ENCODE measurements at regions not wholly inside any gene's neighbourhood (a gene's known extent, or its start where the extent isn't known, plus 50 kb on each side); places are given as distances from the start of the nearest gene placed in this dataset.
"Not testable (repeated sequence)": the region's sequence is repeated elsewhere in the genome, so short reads cannot be mapped to it uniquely, and the experiment has no call there.

DNA sequence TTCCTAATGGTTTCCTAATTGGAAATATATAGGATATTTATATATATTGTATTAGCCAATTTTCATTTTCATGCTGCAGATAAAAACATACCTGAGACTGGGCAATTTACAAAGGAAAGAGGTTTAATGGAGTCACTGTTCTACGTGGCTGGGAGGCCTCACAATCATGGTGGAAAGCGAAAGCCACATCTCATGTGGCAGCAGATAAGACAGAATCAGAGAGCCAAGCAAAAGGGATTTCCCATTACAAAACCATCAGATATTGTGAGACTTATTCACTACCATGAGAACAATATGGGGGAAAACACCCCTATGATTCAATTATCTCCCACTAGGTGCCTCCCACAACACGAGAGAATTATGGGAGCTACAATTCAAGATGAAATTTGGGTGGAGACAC, 242.5 kb upstream of the NETO1 start:
- ChIA-PET CTCF (ENCODE audit: partially characterized antibody) (no interaction called here), POLR2A (ENCODE audit: partially characterized antibody) (no interaction called here)
- no peak overlapping the region for H3K4me3 Mint-ChIP-seq
- H3K9me3 Mint-ChIP-seq: peaks cover 3 to 15% (median 8%) of the 10 kb centered on the region in 8 donors
- no peaks in the 10 kb centered on the region for H3K36me3 Mint-ChIP-seq
- no peaks in the 10 kb centered on the region for H3K4me1 Mint-ChIP-seq
- H3K27me3 Mint-ChIP-seq: no peaks in the 10 kb centered on the region
- Histone ChIP-seq H3K27ac (ENCODE audit: low read depth, low read length) (no peak overlapping the region), H3K4me1 (ENCODE audit: insufficient read depth, low read length) (no peaks in the 10 kb centered on the region), H3K27me3 (ENCODE audit: insufficient read depth, low read length) (no peaks in the 10 kb centered on the region), H3K4me3 (ENCODE audit: low read length in 2 of 2) (no peak overlapping the region), H3K9me3 (ENCODE audit: control insufficient read depth in 1 of 2, low read length in 2 of 2) (no peaks in the 10 kb centered on the region), H3K36me3 (ENCODE audit: insufficient read depth, low read length) (no peaks in the 10 kb centered on the region)
- DNase-seq: no peak
- no peak overlapping the region for H3K27ac Mint-ChIP-seq
- intact Hi-C loops (cut with micrococcal nuclease): no loop called here

DNA sequence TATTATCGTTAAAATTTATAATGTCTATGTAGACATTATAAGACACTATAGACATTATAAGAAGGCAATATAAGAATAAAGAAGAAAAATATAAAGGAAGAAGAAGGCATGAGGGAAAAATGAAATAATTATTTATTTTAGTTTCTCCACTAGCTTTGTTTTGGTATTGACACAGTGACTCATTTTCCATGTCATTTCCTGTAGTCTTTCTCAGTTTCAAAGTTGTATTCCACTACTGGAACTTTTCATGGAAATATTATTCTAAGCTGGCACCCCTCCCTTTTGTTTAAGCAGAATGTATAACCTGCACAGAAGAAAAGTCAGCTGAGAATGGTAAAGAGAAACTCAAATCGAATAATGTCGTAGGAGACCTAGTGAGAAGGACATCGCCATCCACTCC, 234.2 kb upstream of the NETO1 start:
- H3K27ac Mint-ChIP-seq: no peak overlapping the region

DNA sequence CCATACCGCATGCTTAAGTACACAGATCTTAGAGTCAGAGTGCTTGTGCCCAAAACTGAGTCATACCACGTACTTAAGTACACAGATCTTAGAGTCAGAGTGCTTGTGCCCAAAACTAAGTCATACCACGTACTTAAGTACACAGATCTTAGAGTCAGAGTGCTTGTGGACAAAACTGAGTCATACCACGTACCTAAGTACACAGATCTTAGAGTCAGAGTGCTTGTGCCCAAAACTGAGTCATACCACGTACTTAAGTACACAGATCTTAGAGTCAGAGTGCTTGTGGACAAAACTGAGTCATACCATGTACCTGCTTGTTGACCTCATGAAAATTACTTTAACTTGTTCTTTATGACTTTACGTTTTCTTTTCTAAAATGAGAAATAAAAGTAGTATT, 233.7 kb upstream of the NETO1 start:
- H3K9me3 Mint-ChIP-seq: peaks cover 0 to 24% (median 6%) of the 10 kb centered on the region in 8 donors
- DNase-seq; H3K27me3 ChIP-seq (ENCODE audit: insufficient read depth, low read length); H3K27me3 Mint-ChIP-seq; intact Hi-C loops (cut with micrococcal nuclease); CTCF ChIA-PET (ENCODE audit: partially characterized antibody); H3K36me3 ChIP-seq (ENCODE audit: insufficient read depth, low read length); H3K9me3 ChIP-seq (ENCODE audit: control insufficient read depth in 1 of 2, low read length in 2 of 2); H3K4me3 Mint-ChIP-seq; H3K27ac ChIP-seq (ENCODE audit: low read depth, low read length); H3K36me3 Mint-ChIP-seq; POLR2A ChIA-PET (ENCODE audit: partially characterized antibody); H3K4me1 ChIP-seq (ENCODE audit: insufficient read depth, low read length); H3K4me3 ChIP-seq (ENCODE audit: low read length in 2 of 2); H3K4me1 Mint-ChIP-seq; H3K27ac Mint-ChIP-seq: not testable (repeated sequence)

More for the DNA sequence above, 234.2 kb upstream of the NETO1 start:
- Histone ChIP-seq H3K27me3 (ENCODE audit: insufficient read depth, low read length) (no peaks in the 10 kb centered on the region), H3K36me3 (ENCODE audit: insufficient read depth, low read length) (no peaks in the 10 kb centered on the region), H3K4me3 (ENCODE audit: low read length in 2 of 2) (no peak overlapping the region), H3K9me3 (ENCODE audit: control insufficient read depth in 1 of 2, low read length in 2 of 2) (no peaks in the 10 kb centered on the region), H3K27ac (ENCODE audit: low read depth, low read length) (no peak overlapping the region), H3K4me1 (ENCODE audit: insufficient read depth, low read length) (no peaks in the 10 kb centered on the region)
- Mint-ChIP-seq H3K36me3 (no peaks in the 10 kb centered on the region), H3K27me3 (no peaks in the 10 kb centered on the region), H3K4me3 (no peak overlapping the region), H3K9me3 (peaks cover under 1 to 21% (median 6%) of the 10 kb centered on the region in 8 donors), H3K4me1 (no peaks in the 10 kb centered on the region)
- ChIA-PET CTCF (ENCODE audit: partially characterized antibody) (no interaction called here), POLR2A (ENCODE audit: partially characterized antibody) (no interaction called here)
- intact Hi-C loops (cut with micrococcal nuclease): no loop called here
- no peak for DNase-seq

DNA sequence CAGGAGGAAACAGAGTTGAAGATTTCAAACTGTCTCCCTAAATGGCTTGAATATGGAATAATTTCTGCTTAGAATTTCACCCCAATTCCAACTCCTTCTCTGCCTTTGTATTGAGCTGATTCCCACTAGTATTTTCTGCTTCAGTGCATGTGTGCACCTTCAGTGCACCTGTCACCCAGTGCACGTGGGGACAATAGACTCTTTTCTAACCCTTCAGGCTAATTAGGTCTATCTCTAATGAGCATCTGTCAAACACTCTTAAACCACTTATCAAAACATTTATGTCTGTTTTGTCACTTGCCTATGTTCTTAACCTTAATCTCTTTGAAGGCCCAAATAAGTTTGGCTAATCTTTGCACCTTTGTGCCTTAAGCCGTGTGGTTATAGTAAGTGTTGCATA, 232.0 kb upstream of the NETO1 start:
- peaks cover 0 to 24% (median 3%) of the 10 kb centered on the region in 8 donors for H3K9me3 Mint-ChIP-seq
- no peak overlapping the region for H3K4me3 Mint-ChIP-seq
- no peaks in the 10 kb centered on the region for H3K27me3 Mint-ChIP-seq
- no peak for DNase-seq
- Histone ChIP-seq H3K27ac (ENCODE audit: low read depth, low read length) (no peak overlapping the region), H3K36me3 (ENCODE audit: insufficient read depth, low read length) (no peaks in the 10 kb centered on the region), H3K4me1 (ENCODE audit: insufficient read depth, low read length) (no peaks in the 10 kb centered on the region), H3K9me3 (ENCODE audit: control insufficient read depth in 1 of 2, low read length in 2 of 2) (no peaks in the 10 kb centered on the region), H3K4me3 (ENCODE audit: low read length in 2 of 2) (no peak overlapping the region), H3K27me3 (ENCODE audit: insufficient read depth, low read length) (no peaks in the 10 kb centered on the region)
- ChIA-PET POLR2A (ENCODE audit: partially characterized antibody) (no interaction called here), CTCF (ENCODE audit: partially characterized antibody) (no interaction called here)
- H3K4me1 Mint-ChIP-seq: no peaks in the 10 kb centered on the region
- intact Hi-C loops (cut with micrococcal nuclease): no loop called here
- no peak overlapping the region for H3K27ac Mint-ChIP-seq
- H3K36me3 Mint-ChIP-seq: no peaks in the 10 kb centered on the region

- H3K36me3 Mint-ChIP-seq: no peaks in the 10 kb centered on the region
Measured at GRCh38 chr18:73093687-73094250, 226.0 kb upstream of the NETO1 start.

DNA sequence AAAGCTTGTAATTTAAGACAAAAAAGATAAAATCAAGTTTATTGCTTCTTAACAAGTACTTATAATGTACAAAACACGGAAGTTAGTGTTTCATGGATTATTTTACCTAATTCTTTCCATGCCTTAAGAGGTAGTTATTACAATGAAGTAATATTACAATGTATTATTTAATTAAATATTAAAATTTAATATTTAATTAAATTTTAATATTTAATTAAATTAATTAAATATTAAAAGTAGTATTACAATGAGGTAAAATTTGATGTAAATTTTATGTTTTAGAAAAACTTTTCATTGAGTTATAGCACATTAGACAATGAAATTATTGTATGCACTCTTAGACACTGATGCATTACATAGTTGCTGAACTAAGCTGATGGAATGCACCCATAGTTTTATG, 220.7 kb upstream of the NETO1 start:
- Mint-ChIP-seq H3K9me3 (peaks cover 0 to 22% (median 8%) of the 10 kb centered on the region in 8 donors), H3K27me3 (no peaks in the 10 kb centered on the region)

More at GRCh38 chr18:73093687-73094250, 226.0 kb upstream of the NETO1 start:
- H3K4me1 Mint-ChIP-seq: no peaks in the 10 kb centered on the region
- H3K27ac Mint-ChIP-seq: no peak overlapping the region
- no peak for DNase-seq
- ChIA-PET POLR2A (ENCODE audit: partially characterized antibody) (no interaction called here), CTCF (ENCODE audit: partially characterized antibody) (no interaction called here)
- Histone ChIP-seq H3K27me3 (ENCODE audit: insufficient read depth, low read length) (no peaks in the 10 kb centered on the region), H3K4me1 (ENCODE audit: insufficient read depth, low read length) (no peaks in the 10 kb centered on the region), H3K36me3 (ENCODE audit: insufficient read depth, low read length) (no peaks in the 10 kb centered on the region), H3K27ac (ENCODE audit: low read depth, low read length) (no peak overlapping the region), H3K9me3 (ENCODE audit: control insufficient read depth in 1 of 2, low read length in 2 of 2) (no peaks in the 10 kb centered on the region), H3K4me3 (ENCODE audit: low read length in 2 of 2) (no peak overlapping the region)
- H3K9me3 Mint-ChIP-seq: peaks cover 0 to 31% (median 6%) of the 10 kb centered on the region in 8 donors
- intact Hi-C loops (cut with micrococcal nuclease): no loop called here
- no peaks in the 10 kb centered on the region for H3K27me3 Mint-ChIP-seq
- no peak overlapping the region for H3K4me3 Mint-ChIP-seq

GRCh38 chr18:73087282-73087977, 219.6 kb upstream of the NETO1 start:
- Histone ChIP-seq H3K27me3 (ENCODE audit: insufficient read depth, low read length) (no peaks in the 10 kb centered on the region), H3K9me3 (ENCODE audit: control insufficient read depth in 1 of 2, low read length in 2 of 2) (no peaks in the 10 kb centered on the region), H3K4me3 (ENCODE audit: low read length in 2 of 2) (no peak overlapping the region), H3K27ac (ENCODE audit: low read depth, low read length) (no peak overlapping the region), H3K36me3 (ENCODE audit: insufficient read depth, low read length) (no peaks in the 10 kb centered on the region), H3K4me1 (ENCODE audit: insufficient read depth, low read length) (no peaks in the 10 kb centered on the region)
- POLR2A ChIA-PET (ENCODE audit: partially characterized antibody): no interaction called here
- Mint-ChIP-seq H3K36me3 (no peaks in the 10 kb centered on the region), H3K9me3 (peaks cover 0 to 23% (median 8%) of the 10 kb centered on the region in 8 donors), H3K4me3 (no peak overlapping the region), H3K27me3 (no peaks in the 10 kb centered on the region), H3K4me1 (no peaks in the 10 kb centered on the region), H3K27ac (no peak overlapping the region)
- no peak for DNase-seq
- intact Hi-C loops (cut with micrococcal nuclease): no loop called here
- CTCF ChIA-PET (ENCODE audit: partially characterized antibody): no interaction called here

More for the DNA sequence above, 220.7 kb upstream of the NETO1 start:
- no peaks in the 10 kb centered on the region for H3K9me3 ChIP-seq (ENCODE audit: control insufficient read depth in 1 of 2, low read length in 2 of 2)
- H3K4me3 ChIP-seq (ENCODE audit: low read length in 2 of 2): no peak overlapping the region
- POLR2A ChIA-PET (ENCODE audit: partially characterized antibody): no interaction called here
- H3K36me3 ChIP-seq (ENCODE audit: insufficient read depth, low read length): no peaks in the 10 kb centered on the region
- no peaks in the 10 kb centered on the region for H3K4me1 ChIP-seq (ENCODE audit: insufficient read depth, low read length)
- H3K4me3 Mint-ChIP-seq: no peak overlapping the region
- H3K27ac ChIP-seq (ENCODE audit: low read depth, low read length): no peak overlapping the region
- no peak for DNase-seq
- H3K4me1 Mint-ChIP-seq: no peaks in the 10 kb centered on the region
- H3K27me3 ChIP-seq (ENCODE audit: insufficient read depth, low read length): no peaks in the 10 kb centered on the region
- CTCF ChIA-PET (ENCODE audit: partially characterized antibody): no interaction called here
- H3K36me3 Mint-ChIP-seq: no peaks in the 10 kb centered on the region
- intact Hi-C loops (cut with micrococcal nuclease): no loop called here
- no peak overlapping the region for H3K27ac Mint-ChIP-seq

Data from CD4-positive, alpha-beta memory T cell (primary cell).